ENCODE measurements at regions not wholly inside any gene's neighbourhood (a gene's known extent, or its start where the extent isn't known, plus 50 kb on each side); places are given as distances from the start of the nearest gene placed in this dataset.
A peak's percentile ranks its signal among the peaks of the same experiment; 100 is the strongest.

DNA sequence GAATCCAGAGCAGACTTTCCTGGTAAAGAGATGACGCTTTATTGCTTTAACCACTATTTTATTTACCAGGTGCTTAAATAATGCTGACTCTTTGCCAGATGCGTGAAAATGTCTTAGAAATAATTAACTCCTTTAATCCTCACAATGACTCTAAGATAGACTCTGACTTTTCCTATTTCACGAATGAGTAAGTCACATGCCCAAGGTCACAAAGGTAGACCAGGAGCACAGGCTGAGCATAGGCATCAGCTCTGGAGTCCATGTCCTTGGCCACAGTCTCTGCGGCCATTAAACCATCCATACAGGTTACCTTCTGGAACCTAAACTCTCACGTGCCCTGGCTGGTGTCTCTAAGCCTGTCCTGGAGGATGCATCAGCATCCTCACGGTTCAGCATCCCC is 87.3 kb downstream of the ERCC5 start:
- no peak overlapping the region for H2AFZ ChIP-seq (ENCODE audit: low read length)
- no peak overlapping the region for H3K27ac ChIP-seq (ENCODE audit: low read depth, low read length, poor library complexity, severe bottlenecking)
- no peaks in the 10 kb centered on the region for H3K79me2 ChIP-seq (ENCODE audit: insufficient read depth, low read length)
- no peaks in the 10 kb centered on the region for H3K27me3 ChIP-seq (ENCODE audit: insufficient read depth, low read length)
- no peaks in the 10 kb centered on the region for H3K9me2 ChIP-seq (ENCODE audit: low read depth, low read length)
- TF ChIP-seq, protein P1, sequence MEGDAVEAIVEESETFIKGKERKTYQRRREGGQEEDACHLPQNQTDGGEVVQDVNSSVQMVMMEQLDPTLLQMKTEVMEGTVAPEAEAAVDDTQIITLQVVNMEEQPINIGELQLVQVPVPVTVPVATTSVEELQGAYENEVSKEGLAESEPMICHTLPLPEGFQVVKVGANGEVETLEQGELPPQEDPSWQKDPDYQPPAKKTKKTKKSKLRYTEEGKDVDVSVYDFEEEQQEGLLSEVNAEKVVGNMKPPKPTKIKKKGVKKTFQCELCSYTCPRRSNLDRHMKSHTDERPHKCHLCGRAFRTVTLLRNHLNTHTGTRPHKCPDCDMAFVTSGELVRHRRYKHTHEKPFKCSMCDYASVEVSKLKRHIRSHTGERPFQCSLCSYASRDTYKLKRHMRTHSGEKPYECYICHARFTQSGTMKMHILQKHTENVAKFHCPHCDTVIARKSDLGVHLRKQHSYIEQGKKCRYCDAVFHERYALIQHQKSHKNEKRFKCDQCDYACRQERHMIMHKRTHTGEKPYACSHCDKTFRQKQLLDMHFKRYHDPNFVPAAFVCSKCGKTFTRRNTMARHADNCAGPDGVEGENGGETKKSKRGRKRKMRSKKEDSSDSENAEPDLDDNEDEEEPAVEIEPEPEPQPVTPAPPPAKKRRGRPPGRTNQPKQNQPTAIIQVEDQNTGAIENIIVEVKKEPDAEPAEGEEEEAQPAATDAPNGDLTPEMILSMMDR (IDR thresholded peaks at IDR 0.05; ENCODE audit: low read length), result no peak
- H3F3A ChIP-seq (ENCODE audit: insufficient read depth, low read length), result no peaks in the 10 kb centered on the region
- H3K9me3 ChIP-seq (ENCODE audit: low read length), result no peaks in the 10 kb centered on the region
- H3K4me1 ChIP-seq (ENCODE audit: insufficient read depth, low read length, severe bottlenecking), result peaks cover 34% of the 10 kb centered on the region
- H3K4me2 ChIP-seq (ENCODE audit: low read length), result no peak overlapping the region
- H3K4me3 ChIP-seq (ENCODE audit: low read depth, low read length, poor library complexity, severe bottlenecking), result no peak overlapping the region
- H4K20me1 ChIP-seq (ENCODE audit: insufficient read depth, low read length), result no peaks in the 10 kb centered on the region
- no peaks in the 10 kb centered on the region for H3K36me3 ChIP-seq (ENCODE audit: insufficient read depth, low read length)
- H3K9ac ChIP-seq (ENCODE audit: low read length), result no peak overlapping the region

DNA sequence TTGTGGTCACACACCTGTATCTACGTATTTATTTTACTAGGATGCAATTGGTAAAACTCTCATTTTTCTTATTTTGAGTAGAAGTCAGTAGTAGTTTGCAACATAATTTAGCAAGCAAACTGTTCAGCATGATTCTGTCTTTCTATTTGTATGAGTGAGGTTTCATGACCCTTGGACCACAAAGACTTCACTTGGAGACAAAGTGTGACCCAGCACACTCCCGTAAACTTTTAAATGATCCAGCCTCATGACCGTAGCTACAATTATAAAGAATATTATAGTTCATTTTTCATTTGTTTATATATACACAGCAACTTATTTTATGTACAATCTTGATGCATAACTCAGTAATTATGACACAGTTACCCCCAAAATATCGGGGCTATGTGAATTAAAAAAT is 86.5 kb downstream of the ERCC5 start:
- H3K36me3 ChIP-seq (ENCODE audit: insufficient read depth, low read length), result no peaks in the 10 kb centered on the region
- no peaks in the 10 kb centered on the region for H3K27me3 ChIP-seq (ENCODE audit: insufficient read depth, low read length)
- no peaks in the 10 kb centered on the region for H3K9me2 ChIP-seq (ENCODE audit: low read depth, low read length)
- no peaks in the 10 kb centered on the region for H3F3A ChIP-seq (ENCODE audit: insufficient read depth, low read length)
- no peak overlapping the region for H3K4me2 ChIP-seq (ENCODE audit: low read length)
- peak overlapping the region; percentile 9 for H2AFZ ChIP-seq (ENCODE audit: low read length)
- no peak for TF ChIP-seq EZH2 (IDR thresholded peaks at IDR 0.05; ENCODE audit: borderline replicate concordance, low read length)
- no peak overlapping the region; the same call in 1 of the 2 replicates for H3K9ac ChIP-seq (ENCODE audit: low read length)
- no peaks in the 10 kb centered on the region for H3K9me3 ChIP-seq (ENCODE audit: low read length)
- H3K27ac ChIP-seq (ENCODE audit: low read depth, low read length, poor library complexity, severe bottlenecking), result no peak overlapping the region
- no peaks in the 10 kb centered on the region for H3K79me2 ChIP-seq (ENCODE audit: insufficient read depth, low read length)
- no peaks in the 10 kb centered on the region for H4K20me1 ChIP-seq (ENCODE audit: insufficient read depth, low read length)
- H3K4me3 ChIP-seq (ENCODE audit: low read depth, low read length, poor library complexity, severe bottlenecking), result no peak overlapping the region
- H3K4me1 ChIP-seq (ENCODE audit: insufficient read depth, low read length, severe bottlenecking), result peaks cover 34% of the 10 kb centered on the region

GRCh38 chr13:102930566-102930965 is 84.7 kb downstream of the ERCC5 start:
- peak overlapping the region; percentile 45; the same call in 1 of the 2 replicates for H2AFZ ChIP-seq (ENCODE audit: low read length)
- H3K9me2 ChIP-seq (ENCODE audit: low read depth, low read length), result no peaks in the 10 kb centered on the region
- H3K4me2 ChIP-seq (ENCODE audit: low read length), result no peak overlapping the region
- no peak overlapping the region for H3K27ac ChIP-seq (ENCODE audit: low read depth, low read length, poor library complexity, severe bottlenecking)
- no peaks in the 10 kb centered on the region for H3K36me3 ChIP-seq (ENCODE audit: insufficient read depth, low read length)
- no peaks in the 10 kb centered on the region for H3F3A ChIP-seq (ENCODE audit: insufficient read depth, low read length)
- no peak overlapping the region for H3K4me3 ChIP-seq (ENCODE audit: low read depth, low read length, poor library complexity, severe bottlenecking)
- H3K9me3 ChIP-seq (ENCODE audit: low read length), result peaks cover 1% of the 10 kb centered on the region
- TF ChIP-seq, protein P1 (IDR thresholded peaks at IDR 0.05; ENCODE audit: low read length), result no peak
- no peak for TF ChIP-seq EZH2 (IDR thresholded peaks at IDR 0.05; ENCODE audit: borderline replicate concordance, low read length)
- peaks cover 26% of the 10 kb centered on the region for H3K4me1 ChIP-seq (ENCODE audit: insufficient read depth, low read length, severe bottlenecking)
- no peaks in the 10 kb centered on the region for H3K79me2 ChIP-seq (ENCODE audit: insufficient read depth, low read length)
- no peaks in the 10 kb centered on the region for H4K20me1 ChIP-seq (ENCODE audit: insufficient read depth, low read length)
- no peak overlapping the region for H3K9ac ChIP-seq (ENCODE audit: low read length)
- no peaks in the 10 kb centered on the region for H3K27me3 ChIP-seq (ENCODE audit: insufficient read depth, low read length)

GRCh38 chr13:102928941-102929675 is 83.3 kb downstream of the ERCC5 start:
- Histone ChIP-seq H3F3A (ENCODE audit: insufficient read depth, low read length) (no peaks in the 10 kb centered on the region), H3K36me3 (ENCODE audit: insufficient read depth, low read length) (no peaks in the 10 kb centered on the region), H3K4me3 (ENCODE audit: low read depth, low read length, poor library complexity, severe bottlenecking) (no peak overlapping the region), H4K20me1 (ENCODE audit: insufficient read depth, low read length) (no peaks in the 10 kb centered on the region), H3K27me3 (ENCODE audit: insufficient read depth, low read length) (no peaks in the 10 kb centered on the region), H2AFZ (ENCODE audit: low read length) (no peak overlapping the region), H3K27ac (ENCODE audit: low read depth, low read length, poor library complexity, severe bottlenecking) (no peak overlapping the region), H3K4me2 (ENCODE audit: low read length) (no peak overlapping the region), H3K4me1 (ENCODE audit: insufficient read depth, low read length, severe bottlenecking) (peaks cover 19% of the 10 kb centered on the region), H3K9me3 (ENCODE audit: low read length) (peaks cover 9% of the 10 kb centered on the region), H3K9ac (ENCODE audit: low read length) (no peak overlapping the region), H3K9me2 (ENCODE audit: low read depth, low read length) (no peaks in the 10 kb centered on the region), H3K79me2 (ENCODE audit: insufficient read depth, low read length) (no peaks in the 10 kb centered on the region)
- TF ChIP-seq, protein P1 (IDR thresholded peaks at IDR 0.05; ENCODE audit: low read length), result no peak
- TF ChIP-seq EZH2 (IDR thresholded peaks at IDR 0.05; ENCODE audit: borderline replicate concordance, low read length), result no peak

All from OCI-LY1 (cell line).